Erythroblast (primary cell): ENCODE measurements at regions not wholly inside any gene's neighbourhood (a gene's known extent, or its start where the extent isn't known, plus 50 kb on each side); places are given as distances from the start of the nearest gene placed in this dataset.

Experiments
- GATA1 ChIP-seq: IDR thresholded peaks from 2 replicates; pipeline ENCODE4 v1.6.1; 2011; ENCODE audit warnings: low read depth, mild to moderate bottlenecking, control low read depth, low read length, moderate library complexity
- POLR2A ChIP-seq: IDR thresholded peaks from 2 replicates; pipeline ENCODE4 v1.6.1; 2011; ENCODE audit warnings: mild to moderate bottlenecking, low read length

- TF ChIP-seq POLR2A: no peak
- TF ChIP-seq GATA1: no peak
Observed at GRCh38 chr10:131730771-131731497, 169.9 kb upstream of the PPP2R2D start.
